ENCODE measurements at regions not wholly inside any gene's neighbourhood (a gene's known extent, or its start where the extent isn't known, plus 50 kb on each side); places are given as distances from the start of the nearest gene placed in this dataset.

- H3K36me3 ChIP-seq: no peaks in the 10 kb centered on the region
- no peak overlapping the region for H3K4me3 ChIP-seq
- DNase-seq: no peak
- no peaks in the 10 kb centered on the region for H3K27me3 ChIP-seq
- TF ChIP-seq CTCF (IDR thresholded peaks at IDR 0.05): no peak
- intact Hi-C loops (cut with DNase I): no loop called here
- H3K27ac ChIP-seq: no peak overlapping the region
- WGBS, 2 donors: 59 to 70% methylated on average over 2 of the region's 2 CpGs
- no peak for ATAC-seq
- H3K4me1 ChIP-seq: no peaks in the 10 kb centered on the region
- no peak for FAIRE-seq
- H3K9me3 ChIP-seq: no peaks in the 10 kb centered on the region
Observed at GRCh38 chr2:23220513-23221094, 164.4 kb upstream of the KLHL29 start.

- no peak overlapping the region for H3K4me3 ChIP-seq
- intact Hi-C loops (cut with DNase I): no loop called here
- ATAC-seq (no peak), FAIRE-seq (no peak), DNase-seq (no peak)
- no peaks in the 10 kb centered on the region for H3K9me3 ChIP-seq
- H3K4me1 ChIP-seq: no peaks in the 10 kb centered on the region
- no peaks in the 10 kb centered on the region for H3K27me3 ChIP-seq
- H3K36me3 ChIP-seq: no peaks in the 10 kb centered on the region
- TF ChIP-seq CTCF (IDR thresholded peaks at IDR 0.05): no peak
- 61 to 83% methylated on average over 5 of the region's 5 CpGs for WGBS, 2 donors
- H3K27ac ChIP-seq: no peak overlapping the region
Observed at GRCh38 chr2:23221236-23221635, 163.7 kb upstream of the KLHL29 start.

GRCh38 chr2:23221901-23222300 lies 163.1 kb upstream of the KLHL29 start:
- WGBS, 2 donors: 72 to 78% methylated on average over 4 of the region's 4 CpGs
- Histone ChIP-seq H3K36me3 (no peaks in the 10 kb centered on the region), H3K4me1 (no peaks in the 10 kb centered on the region), H3K27me3 (no peaks in the 10 kb centered on the region), H3K4me3 (no peak overlapping the region), H3K9me3 (no peaks in the 10 kb centered on the region), H3K27ac (no peak overlapping the region)
- no peak for TF ChIP-seq CTCF (IDR thresholded peaks at IDR 0.05)
- intact Hi-C loops (cut with DNase I): no loop called here
- DNase-seq: no peak
- no peak for ATAC-seq
- FAIRE-seq: no peak

GRCh38 chr2:23230885-23231284 lies 154.1 kb upstream of the KLHL29 start:
- WGBS, 2 donors: 63 to 64% methylated on average over 7 to 8 of the region's 8 CpGs
- no peaks in the 10 kb centered on the region for H3K36me3 ChIP-seq
- no peak for TF ChIP-seq CTCF (IDR thresholded peaks at IDR 0.05)
- no peaks in the 10 kb centered on the region for H3K4me1 ChIP-seq
- FAIRE-seq (no peak), DNase-seq (no peak), ATAC-seq (no peak)
- no peaks in the 10 kb centered on the region for H3K9me3 ChIP-seq
- H3K4me3 ChIP-seq: no peak overlapping the region
- no peaks in the 10 kb centered on the region for H3K27me3 ChIP-seq
- H3K27ac ChIP-seq: no peak overlapping the region
- intact Hi-C loops (cut with DNase I): no loop called here

- no peaks in the 10 kb centered on the region for H3K27me3 ChIP-seq
- H3K4me1 ChIP-seq: no peaks in the 10 kb centered on the region
- no peaks in the 10 kb centered on the region for H3K36me3 ChIP-seq
- no peak for TF ChIP-seq CTCF (IDR thresholded peaks at IDR 0.05)
- 75 to 78% methylated on average over 7 of the region's 7 CpGs for WGBS, 2 donors
- FAIRE-seq (no peak), ATAC-seq (no peak), DNase-seq (no peak)
- H3K27ac ChIP-seq: no peak overlapping the region
- intact Hi-C loops (cut with DNase I): no loop called here
- no peak overlapping the region for H3K4me3 ChIP-seq
- no peaks in the 10 kb centered on the region for H3K9me3 ChIP-seq
Observed at GRCh38 chr2:23231865-23232264, 153.1 kb upstream of the KLHL29 start.

Data from pancreas (tissue), 10 donors.